Chondrocyte (in vitro differentiated cells): ENCODE measurements at regions not wholly inside any gene's neighbourhood (a gene's known extent, or its start where the extent isn't known, plus 50 kb on each side); places are given as distances from the start of the nearest gene placed in this dataset.

Experiments used
- DNase-seq: peaks from one replicate; pipeline ENCODE4 v3.0.0; 2021; ENCODE audit warnings: mixed read lengths, low spot score
- H3K27ac Mint-ChIP-seq: one replicate; pipeline ENCODE4 v1.8.0; 2021; ENCODE audit warnings: mild to moderate bottlenecking, moderate library complexity, mixed read lengths; ENCODE audit not compliant: unreplicated experiment
- H3K27me3 Mint-ChIP-seq: 2 replicates; pipeline ENCODE4 v1.8.0; 2021; ENCODE audit warnings: low read depth, mixed read lengths
- H3K36me3 Mint-ChIP-seq: 2 replicates; pipeline ENCODE4 v1.8.0; 2021; ENCODE audit warnings: low read depth, mixed read lengths
- H3K4me1 Mint-ChIP-seq: 2 replicates; pipeline ENCODE4 v1.8.0; 2021; ENCODE audit warnings: low read depth, mild to moderate bottlenecking, mixed read lengths
- H3K4me3 Mint-ChIP-seq: one replicate; pipeline ENCODE4 v1.8.0; 2021; ENCODE audit warnings: mild to moderate bottlenecking, moderate library complexity, mixed read lengths; ENCODE audit not compliant: unreplicated experiment
- H3K9me3 Mint-ChIP-seq: 2 replicates; pipeline ENCODE4 v1.8.0; 2021; ENCODE audit warnings: low read depth, mixed read lengths
- TF ChIP-seq, protein P1 (sequence below): fragments of 200-600 bp; sonication (generic); IDR thresholded peaks from 2 replicates; pipeline ENCODE4 v1.5.0; 2021; ENCODE audit warnings: antibody characterized with exemption, mild to moderate bottlenecking, moderate library complexity

DNA sequence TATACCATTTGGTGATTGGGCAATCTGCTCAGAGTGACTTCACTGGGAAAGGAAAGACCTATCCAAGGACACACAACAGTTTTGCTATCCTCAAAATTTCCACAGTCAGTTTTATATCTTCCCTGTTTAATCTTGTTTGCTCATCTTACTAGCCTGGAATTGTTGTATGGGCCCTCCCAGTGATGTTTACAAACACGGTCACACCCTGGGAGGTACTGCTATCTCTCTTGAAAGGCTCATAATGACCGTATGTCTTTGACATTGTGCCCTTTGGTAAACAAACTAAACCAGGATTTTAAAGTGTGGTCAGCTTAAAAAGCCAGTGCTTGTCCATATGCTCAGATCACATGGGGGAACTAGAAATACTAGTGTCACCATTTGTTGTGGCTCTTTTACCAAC is 277.0 kb downstream of the CDH2 start:
- peaks cover 22% of the 10 kb centered on the region for H3K4me1 Mint-ChIP-seq
- TF ChIP-seq, protein P1, sequence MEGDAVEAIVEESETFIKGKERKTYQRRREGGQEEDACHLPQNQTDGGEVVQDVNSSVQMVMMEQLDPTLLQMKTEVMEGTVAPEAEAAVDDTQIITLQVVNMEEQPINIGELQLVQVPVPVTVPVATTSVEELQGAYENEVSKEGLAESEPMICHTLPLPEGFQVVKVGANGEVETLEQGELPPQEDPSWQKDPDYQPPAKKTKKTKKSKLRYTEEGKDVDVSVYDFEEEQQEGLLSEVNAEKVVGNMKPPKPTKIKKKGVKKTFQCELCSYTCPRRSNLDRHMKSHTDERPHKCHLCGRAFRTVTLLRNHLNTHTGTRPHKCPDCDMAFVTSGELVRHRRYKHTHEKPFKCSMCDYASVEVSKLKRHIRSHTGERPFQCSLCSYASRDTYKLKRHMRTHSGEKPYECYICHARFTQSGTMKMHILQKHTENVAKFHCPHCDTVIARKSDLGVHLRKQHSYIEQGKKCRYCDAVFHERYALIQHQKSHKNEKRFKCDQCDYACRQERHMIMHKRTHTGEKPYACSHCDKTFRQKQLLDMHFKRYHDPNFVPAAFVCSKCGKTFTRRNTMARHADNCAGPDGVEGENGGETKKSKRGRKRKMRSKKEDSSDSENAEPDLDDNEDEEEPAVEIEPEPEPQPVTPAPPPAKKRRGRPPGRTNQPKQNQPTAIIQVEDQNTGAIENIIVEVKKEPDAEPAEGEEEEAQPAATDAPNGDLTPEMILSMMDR: no peak
- H3K27me3 Mint-ChIP-seq: no peaks in the 10 kb centered on the region
- H3K9me3 Mint-ChIP-seq: peaks cover 14% of the 10 kb centered on the region
- DNase-seq: no peak
- H3K27ac Mint-ChIP-seq: no peak overlapping the region
- no peaks in the 10 kb centered on the region for H3K36me3 Mint-ChIP-seq
- H3K4me3 Mint-ChIP-seq: no peak overlapping the region

DNA sequence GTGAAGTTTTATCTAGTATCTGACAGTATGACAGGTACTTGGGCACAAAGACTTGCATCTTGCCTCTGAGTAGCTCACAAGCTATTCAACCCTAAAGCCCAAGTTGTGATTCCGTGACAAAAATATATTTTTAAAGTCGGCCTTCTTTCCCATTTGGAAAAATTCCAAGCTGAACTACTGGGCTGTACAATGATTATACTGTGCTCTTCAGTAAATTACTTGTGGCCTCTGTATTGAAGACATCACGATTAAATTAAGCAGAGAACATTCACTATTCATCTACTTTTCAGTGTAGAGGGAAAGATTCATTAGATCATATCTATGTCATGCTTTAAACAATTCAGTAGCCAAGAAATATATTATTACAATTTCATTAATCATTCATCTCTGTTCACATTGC is 282.2 kb downstream of the CDH2 start:
- H3K9me3 Mint-ChIP-seq: peaks cover 4% of the 10 kb centered on the region
- H3K36me3 Mint-ChIP-seq: no peaks in the 10 kb centered on the region
- H3K27ac Mint-ChIP-seq: no peak overlapping the region
- no peak overlapping the region for H3K4me3 Mint-ChIP-seq
- TF ChIP-seq, protein P1: no peak
- no peaks in the 10 kb centered on the region for H3K27me3 Mint-ChIP-seq
- DNase-seq: no peak
- H3K4me1 Mint-ChIP-seq: peaks cover 27% of the 10 kb centered on the region

DNA sequence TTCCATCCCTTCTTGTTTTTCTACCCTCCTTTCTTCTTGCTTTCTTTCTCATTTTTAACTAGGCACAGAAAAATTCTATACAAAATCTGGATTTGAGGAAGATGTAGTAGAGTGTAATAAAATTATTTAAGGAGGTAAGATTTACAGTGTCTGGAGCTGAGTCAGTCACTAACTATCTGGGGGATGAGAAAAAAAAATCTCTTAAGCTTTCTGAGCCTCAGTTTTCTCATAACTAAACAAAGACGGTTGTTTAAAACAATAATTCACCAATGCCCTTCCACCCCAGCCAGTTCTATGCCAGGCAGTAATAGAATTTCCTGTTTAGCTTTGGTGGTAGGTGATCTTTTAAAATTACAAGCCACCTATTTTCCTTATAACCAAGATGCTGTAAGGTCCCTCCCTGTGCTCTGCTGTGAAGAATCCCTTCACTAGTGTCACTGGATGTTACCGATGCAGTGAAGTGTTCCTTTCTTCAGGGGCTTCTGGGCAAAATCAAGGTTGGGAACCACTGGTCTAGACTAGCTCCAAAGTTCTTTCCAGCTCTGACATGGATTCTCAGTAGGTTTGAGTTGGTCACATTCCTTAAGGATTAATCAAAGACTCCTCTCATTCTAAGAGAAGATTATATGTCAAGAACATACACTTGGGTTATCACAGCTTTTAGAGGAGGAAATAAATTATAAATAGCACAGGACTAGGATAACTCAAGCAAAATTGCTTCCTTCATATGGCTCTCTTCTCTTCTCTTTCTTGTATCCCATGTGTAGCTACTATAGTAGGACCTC is 289.0 kb downstream of the CDH2 start:
- Mint-ChIP-seq H3K27me3 (no peaks in the 10 kb centered on the region), H3K27ac (peak overlapping the region; percentile 83), H3K4me3 (no peak overlapping the region), H3K4me1 (peaks cover 14% of the 10 kb centered on the region), H3K36me3 (no peaks in the 10 kb centered on the region), H3K9me3 (peaks cover 4% of the 10 kb centered on the region)
- TF ChIP-seq, protein P1: no peak
- DNase-seq: no peak

DNA sequence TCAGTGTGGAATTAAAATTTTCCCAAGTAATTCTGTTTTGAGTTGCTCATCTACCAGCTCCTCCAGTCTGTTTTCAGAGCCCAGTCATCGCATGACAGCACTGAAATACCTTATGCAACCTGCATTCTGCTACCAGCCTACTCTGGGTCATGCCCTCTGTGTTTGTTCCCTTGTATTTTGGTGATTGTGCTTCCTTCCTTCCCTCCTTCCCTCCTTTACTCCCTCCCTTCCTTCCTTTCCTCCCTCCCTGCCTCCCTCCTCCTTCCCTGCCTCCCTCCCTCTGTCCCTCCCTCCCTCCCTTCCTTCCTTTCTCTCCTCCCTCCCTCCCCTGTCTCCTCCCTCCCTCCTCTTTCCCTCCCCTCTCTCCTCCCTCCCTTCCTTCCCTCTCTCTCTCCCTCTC is 289.6 kb downstream of the CDH2 start:
- Mint-ChIP-seq H3K36me3 (no peaks in the 10 kb centered on the region), H3K27me3 (no peaks in the 10 kb centered on the region), H3K4me3 (no peak overlapping the region), H3K4me1 (peaks cover 14% of the 10 kb centered on the region), H3K27ac (peak overlapping the region; percentile 83), H3K9me3 (peaks cover 4% of the 10 kb centered on the region)
- DNase-seq: no peak
- TF ChIP-seq, protein P1: no peak

DNA sequence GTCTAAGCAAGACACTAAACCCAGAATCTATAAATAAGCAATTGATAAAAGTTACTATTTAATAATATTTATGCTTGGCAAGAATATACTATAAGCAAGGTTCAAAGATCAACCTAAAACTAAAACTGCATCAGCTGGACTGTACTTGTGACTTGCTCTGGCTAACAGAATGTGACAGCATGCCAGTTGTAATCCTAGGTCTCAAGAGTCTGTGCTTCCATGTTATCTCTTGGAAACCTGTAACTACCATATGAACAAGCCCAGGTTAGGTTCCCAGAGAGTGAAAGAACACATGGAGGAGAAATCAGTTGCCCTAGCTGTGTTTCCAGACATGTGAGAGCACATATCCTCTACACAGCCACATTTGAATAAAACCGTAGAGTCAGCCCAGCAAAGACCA is 297.4 kb downstream of the CDH2 start:
- Mint-ChIP-seq H3K4me1 (no peaks in the 10 kb centered on the region), H3K27me3 (no peaks in the 10 kb centered on the region), H3K9me3 (no peaks in the 10 kb centered on the region), H3K4me3 (no peak overlapping the region), H3K36me3 (no peaks in the 10 kb centered on the region), H3K27ac (no peak overlapping the region)
- DNase-seq: no peak
- TF ChIP-seq, protein P1: no peak
